ENCODE measurements at regions not wholly inside any gene's neighbourhood (a gene's known extent, or its start where the extent isn't known, plus 50 kb on each side); places are given as distances from the start of the nearest gene placed in this dataset.

- H3K36me3 ChIP-seq (replicated peaks; ENCODE audit: insufficient read depth, low read depth), result no peaks in the 10 kb centered on the region
- DNase-seq (ENCODE audit: low spot score), result peak; percentile 62
- H4K20me1 ChIP-seq (ENCODE audit: insufficient read depth, poor library complexity, severe bottlenecking), result no peaks in the 10 kb centered on the region
- peak overlapping the region; percentile 48 for H3K4me2 ChIP-seq
- H3K4me3 ChIP-seq, result no peak overlapping the region
- TF ChIP-seq EZH2 (IDR thresholded peaks at IDR 0.05; ENCODE audit: borderline replicate concordance) (no peak), EZH2phosphoT487 (IDR thresholded peaks at IDR 0.05; ENCODE audit: low read depth, severe bottlenecking, unreplicated experiment) (no peak)
- H3K9me3 ChIP-seq (ENCODE audit: low read depth), result no peaks in the 10 kb centered on the region
- no peaks in the 10 kb centered on the region for H3K27me3 ChIP-seq
- peaks cover 3% of the 10 kb centered on the region for H3K4me1 ChIP-seq (ENCODE audit: insufficient read depth)
- H3K9me2 ChIP-seq (replicated peaks; ENCODE audit: insufficient read depth), result no peaks in the 10 kb centered on the region
- peak overlapping the region; percentile 42 for H3K27ac ChIP-seq
- no peaks in the 10 kb centered on the region for H3K79me2 ChIP-seq
- H2AFZ ChIP-seq, result no peak overlapping the region
- WGBS (ENCODE audit: low lambda C conversion rate, missing lambda C conversion rate), result 69% methylated on average over 24 of the region's 24 CpGs
Observed at GRCh38 chr15:99507504-99508310, 58.1 kb upstream of the MEF2A start.

- TF ChIP-seq EZH2 (IDR thresholded peaks at IDR 0.05; ENCODE audit: borderline replicate concordance) (no peak), EZH2phosphoT487 (IDR thresholded peaks at IDR 0.05; ENCODE audit: low read depth, severe bottlenecking, unreplicated experiment) (no peak)
- TF ChIP-seq, protein P1, sequence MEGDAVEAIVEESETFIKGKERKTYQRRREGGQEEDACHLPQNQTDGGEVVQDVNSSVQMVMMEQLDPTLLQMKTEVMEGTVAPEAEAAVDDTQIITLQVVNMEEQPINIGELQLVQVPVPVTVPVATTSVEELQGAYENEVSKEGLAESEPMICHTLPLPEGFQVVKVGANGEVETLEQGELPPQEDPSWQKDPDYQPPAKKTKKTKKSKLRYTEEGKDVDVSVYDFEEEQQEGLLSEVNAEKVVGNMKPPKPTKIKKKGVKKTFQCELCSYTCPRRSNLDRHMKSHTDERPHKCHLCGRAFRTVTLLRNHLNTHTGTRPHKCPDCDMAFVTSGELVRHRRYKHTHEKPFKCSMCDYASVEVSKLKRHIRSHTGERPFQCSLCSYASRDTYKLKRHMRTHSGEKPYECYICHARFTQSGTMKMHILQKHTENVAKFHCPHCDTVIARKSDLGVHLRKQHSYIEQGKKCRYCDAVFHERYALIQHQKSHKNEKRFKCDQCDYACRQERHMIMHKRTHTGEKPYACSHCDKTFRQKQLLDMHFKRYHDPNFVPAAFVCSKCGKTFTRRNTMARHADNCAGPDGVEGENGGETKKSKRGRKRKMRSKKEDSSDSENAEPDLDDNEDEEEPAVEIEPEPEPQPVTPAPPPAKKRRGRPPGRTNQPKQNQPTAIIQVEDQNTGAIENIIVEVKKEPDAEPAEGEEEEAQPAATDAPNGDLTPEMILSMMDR (IDR thresholded peaks at IDR 0.05; ENCODE audit: poor library complexity), result no peak
- no peaks in the 10 kb centered on the region for H4K20me1 ChIP-seq (ENCODE audit: insufficient read depth, poor library complexity, severe bottlenecking)
- no peaks in the 10 kb centered on the region for H3K9me3 ChIP-seq (ENCODE audit: low read depth)
- no peak overlapping the region for H2AFZ ChIP-seq
- H3K4me2 ChIP-seq, result no peak overlapping the region
- H3K36me3 ChIP-seq (replicated peaks; ENCODE audit: insufficient read depth, low read depth), result no peaks in the 10 kb centered on the region
- H3K27ac ChIP-seq, result peak overlapping the region; percentile 41
- DNase-seq (ENCODE audit: low spot score), result no peak
- no peaks in the 10 kb centered on the region for H3K79me2 ChIP-seq
- 93% methylated on average over 6 of the region's 6 CpGs for WGBS (ENCODE audit: low lambda C conversion rate, missing lambda C conversion rate)
- no peaks in the 10 kb centered on the region for H3K27me3 ChIP-seq
- no peaks in the 10 kb centered on the region for H3K9me2 ChIP-seq (replicated peaks; ENCODE audit: insufficient read depth)
- peaks cover 3% of the 10 kb centered on the region for H3K4me1 ChIP-seq (ENCODE audit: insufficient read depth)
- no peak overlapping the region for H3K4me3 ChIP-seq
Observed at GRCh38 chr15:99508311-99508645, 57.5 kb upstream of the MEF2A start.

DNA sequence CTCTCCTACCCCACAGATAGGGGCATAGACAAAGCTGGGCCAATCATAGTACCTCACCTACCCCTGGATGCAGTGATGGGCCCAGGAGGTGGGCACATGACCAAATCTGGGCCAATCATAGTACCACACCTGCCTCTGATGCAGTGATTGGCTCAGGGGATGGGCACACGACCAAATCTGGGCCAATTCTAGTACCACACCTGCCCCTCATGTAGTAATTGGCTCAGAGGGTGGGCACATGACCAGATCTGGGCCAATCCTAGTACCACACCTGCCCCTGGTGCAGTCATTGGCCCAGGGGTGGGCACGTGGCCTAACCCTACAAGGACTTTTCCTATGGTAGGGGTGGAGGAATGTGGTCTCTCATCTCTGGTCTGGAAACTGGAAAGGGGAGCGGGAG lies 56.9 kb upstream of the MEF2A start:
- no peaks in the 10 kb centered on the region for H3K9me3 ChIP-seq (ENCODE audit: low read depth)
- 95% methylated on average over 3 of the region's 3 CpGs for WGBS (ENCODE audit: low lambda C conversion rate, missing lambda C conversion rate)
- no peak overlapping the region for H3K4me3 ChIP-seq
- no peak for DNase-seq (ENCODE audit: low spot score)
- no peaks in the 10 kb centered on the region for H3K79me2 ChIP-seq
- no peaks in the 10 kb centered on the region for H3K9me2 ChIP-seq (replicated peaks; ENCODE audit: insufficient read depth)
- TF ChIP-seq EZH2phosphoT487 (IDR thresholded peaks at IDR 0.05; ENCODE audit: low read depth, severe bottlenecking, unreplicated experiment) (no peak), EZH2 (IDR thresholded peaks at IDR 0.05; ENCODE audit: borderline replicate concordance) (no peak)
- TF ChIP-seq, protein P1 (IDR thresholded peaks at IDR 0.05; ENCODE audit: poor library complexity), result no peak
- peaks cover 3% of the 10 kb centered on the region for H3K4me1 ChIP-seq (ENCODE audit: insufficient read depth)
- no peak overlapping the region for H3K4me2 ChIP-seq
- no peaks in the 10 kb centered on the region for H3K27me3 ChIP-seq
- H2AFZ ChIP-seq, result no peak overlapping the region
- H3K27ac ChIP-seq, result no peak overlapping the region
- no peaks in the 10 kb centered on the region for H3K36me3 ChIP-seq (replicated peaks; ENCODE audit: insufficient read depth, low read depth)
- no peaks in the 10 kb centered on the region for H4K20me1 ChIP-seq (ENCODE audit: insufficient read depth, poor library complexity, severe bottlenecking)

DNA sequence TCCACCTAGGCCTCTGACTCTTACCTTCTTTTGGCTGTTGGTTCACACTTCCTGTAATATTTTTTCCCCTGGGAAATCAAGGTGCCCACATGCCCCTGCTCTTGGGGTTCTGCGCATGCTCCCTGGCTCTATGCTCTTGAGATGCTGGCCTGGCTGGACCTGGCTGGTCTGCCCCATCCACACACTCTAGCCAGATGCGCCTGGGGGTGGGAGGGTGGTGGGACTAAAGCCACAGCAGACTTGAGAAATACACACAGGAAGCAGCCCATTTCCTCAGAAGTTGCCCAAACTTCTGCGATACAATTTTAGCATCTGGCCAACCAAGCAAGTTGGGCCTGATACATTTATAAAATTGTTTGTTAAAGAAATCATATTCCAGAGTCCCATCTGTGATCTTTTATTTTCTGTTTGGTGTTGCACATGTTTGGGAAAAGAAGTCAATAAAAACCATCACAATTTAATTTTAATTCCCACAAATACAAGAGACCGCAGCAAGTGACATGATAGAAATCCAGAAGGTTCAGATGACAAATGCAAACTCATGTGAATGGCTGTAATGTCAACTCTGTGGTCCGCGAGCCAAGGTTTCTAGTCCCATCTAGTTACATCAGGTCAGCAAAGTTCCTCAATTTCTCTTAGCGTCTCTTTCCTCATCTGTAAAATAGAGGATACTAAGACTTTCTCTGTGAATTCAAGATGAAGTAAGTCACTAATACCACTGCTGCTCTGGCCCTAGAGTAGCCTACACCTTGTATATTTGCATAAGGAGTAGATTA lies 55.9 kb upstream of the MEF2A start:
- TF ChIP-seq EZH2 (IDR thresholded peaks at IDR 0.05; ENCODE audit: borderline replicate concordance) (no peak), EZH2phosphoT487 (IDR thresholded peaks at IDR 0.05; ENCODE audit: low read depth, severe bottlenecking, unreplicated experiment) (no peak)
- TF ChIP-seq, protein P1 (IDR thresholded peaks at IDR 0.05; ENCODE audit: poor library complexity), result no peak
- 95% methylated on average over 7 of the region's 7 CpGs for WGBS (ENCODE audit: low lambda C conversion rate, missing lambda C conversion rate)
- no peak overlapping the region for H3K27ac ChIP-seq

More for the DNA sequence above, 55.9 kb upstream of the MEF2A start:
- no peak overlapping the region for H2AFZ ChIP-seq
- no peaks in the 10 kb centered on the region for H3K36me3 ChIP-seq (replicated peaks; ENCODE audit: insufficient read depth, low read depth)
- no peaks in the 10 kb centered on the region for H3K27me3 ChIP-seq
- no peak overlapping the region for H3K4me3 ChIP-seq
- no peaks in the 10 kb centered on the region for H3K9me3 ChIP-seq (ENCODE audit: low read depth)
- no peaks in the 10 kb centered on the region for H4K20me1 ChIP-seq (ENCODE audit: insufficient read depth, poor library complexity, severe bottlenecking)
- H3K4me1 ChIP-seq (ENCODE audit: insufficient read depth), result peaks cover 3% of the 10 kb centered on the region
- no peaks in the 10 kb centered on the region for H3K79me2 ChIP-seq
- no peaks in the 10 kb centered on the region for H3K9me2 ChIP-seq (replicated peaks; ENCODE audit: insufficient read depth)
- DNase-seq (ENCODE audit: low spot score), result no peak
- H3K4me2 ChIP-seq, result no peak overlapping the region
